22Rv1 (cell line): ENCODE measurements at regions not wholly inside any gene's neighbourhood (a gene's known extent, or its start where the extent isn't known, plus 50 kb on each side); places are given as distances from the start of the nearest gene placed in this dataset.

ENCODE experiments used
- H3K27ac ChIP-seq: fragments of 450-650 bp; 2 replicates; pipeline ENCODE4 v1.5.1; 2017
- ZFX ChIP-seq: fragments of 450-650 bp; IDR thresholded peaks from 2 replicates; pipeline ENCODE4 v1.6.1; 2017; ENCODE audit warnings: antibody characterized with exemption, borderline replicate concordance
- TF ChIP-seq, protein P1 (sequence below): fragments of 450-650 bp; IDR thresholded peaks from 2 replicates; pipeline ENCODE4 v1.5.1; 2017; ENCODE audit warnings: mild to moderate bottlenecking

DNA sequence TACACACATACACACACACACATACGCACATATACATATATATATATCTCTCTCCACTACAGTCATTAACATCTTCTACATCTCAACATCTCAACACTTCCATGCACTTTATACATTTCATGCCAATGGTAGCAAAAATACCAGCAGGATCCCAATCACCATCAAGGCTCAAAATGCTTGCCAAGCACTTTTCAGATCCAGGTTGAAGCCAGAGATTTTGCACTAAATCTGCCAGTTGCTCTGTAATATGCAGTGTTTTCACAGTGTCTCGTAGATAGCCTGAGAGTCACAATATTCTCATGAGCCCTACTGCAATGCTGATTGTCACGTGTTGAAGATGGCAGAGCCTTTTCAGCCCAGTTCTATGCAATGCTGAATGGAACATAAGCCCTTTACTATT lies 1140.9 kb upstream of the C9orf72 start:
- no peak overlapping the region for H3K27ac ChIP-seq
- TF ChIP-seq ZFX, result no peak
- TF ChIP-seq, protein P1, sequence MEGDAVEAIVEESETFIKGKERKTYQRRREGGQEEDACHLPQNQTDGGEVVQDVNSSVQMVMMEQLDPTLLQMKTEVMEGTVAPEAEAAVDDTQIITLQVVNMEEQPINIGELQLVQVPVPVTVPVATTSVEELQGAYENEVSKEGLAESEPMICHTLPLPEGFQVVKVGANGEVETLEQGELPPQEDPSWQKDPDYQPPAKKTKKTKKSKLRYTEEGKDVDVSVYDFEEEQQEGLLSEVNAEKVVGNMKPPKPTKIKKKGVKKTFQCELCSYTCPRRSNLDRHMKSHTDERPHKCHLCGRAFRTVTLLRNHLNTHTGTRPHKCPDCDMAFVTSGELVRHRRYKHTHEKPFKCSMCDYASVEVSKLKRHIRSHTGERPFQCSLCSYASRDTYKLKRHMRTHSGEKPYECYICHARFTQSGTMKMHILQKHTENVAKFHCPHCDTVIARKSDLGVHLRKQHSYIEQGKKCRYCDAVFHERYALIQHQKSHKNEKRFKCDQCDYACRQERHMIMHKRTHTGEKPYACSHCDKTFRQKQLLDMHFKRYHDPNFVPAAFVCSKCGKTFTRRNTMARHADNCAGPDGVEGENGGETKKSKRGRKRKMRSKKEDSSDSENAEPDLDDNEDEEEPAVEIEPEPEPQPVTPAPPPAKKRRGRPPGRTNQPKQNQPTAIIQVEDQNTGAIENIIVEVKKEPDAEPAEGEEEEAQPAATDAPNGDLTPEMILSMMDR, result no peak

DNA sequence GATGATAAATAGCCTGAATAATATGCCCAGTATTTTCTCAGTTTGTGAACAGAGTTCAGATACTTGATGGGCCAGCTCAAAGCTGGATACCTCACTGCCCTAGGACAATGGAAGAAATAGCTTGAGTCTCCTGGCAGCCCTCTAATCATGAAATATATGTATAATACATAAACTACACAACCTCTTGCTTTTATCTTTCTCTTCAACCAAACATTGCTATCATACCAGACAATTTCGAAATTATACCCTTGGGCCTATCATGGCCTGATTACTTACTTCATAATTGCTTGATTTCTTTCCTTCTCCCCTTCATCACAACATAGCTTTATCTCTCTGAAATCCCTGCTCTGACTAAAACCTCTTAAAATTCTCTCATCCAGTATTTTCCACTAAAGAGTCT lies 1144.9 kb upstream of the C9orf72 start:
- no peak for TF ChIP-seq ZFX
- TF ChIP-seq, protein P1, result no peak
- H3K27ac ChIP-seq, result no peak overlapping the region

DNA sequence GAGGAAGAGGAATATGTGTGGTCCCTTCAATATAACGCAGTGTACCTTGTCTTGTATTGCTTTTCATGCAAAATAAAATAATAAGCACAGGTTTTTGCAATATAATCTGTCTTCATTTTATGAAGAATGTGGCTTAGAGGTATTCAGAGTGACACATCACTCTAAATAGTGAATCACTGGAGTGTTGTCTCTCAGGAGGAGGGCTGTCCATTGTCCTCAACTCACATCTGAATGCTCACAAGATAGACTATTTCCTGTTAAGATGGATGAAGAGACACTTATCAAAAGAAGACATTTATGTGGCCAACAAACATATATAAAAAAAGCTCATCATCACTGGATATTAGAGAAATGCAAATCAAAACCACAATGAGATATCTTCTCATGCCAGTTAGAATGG lies 1147.5 kb upstream of the C9orf72 start:
- H3K27ac ChIP-seq, result no peak overlapping the region
- TF ChIP-seq ZFX, result no peak
- TF ChIP-seq, protein P1, result no peak

DNA sequence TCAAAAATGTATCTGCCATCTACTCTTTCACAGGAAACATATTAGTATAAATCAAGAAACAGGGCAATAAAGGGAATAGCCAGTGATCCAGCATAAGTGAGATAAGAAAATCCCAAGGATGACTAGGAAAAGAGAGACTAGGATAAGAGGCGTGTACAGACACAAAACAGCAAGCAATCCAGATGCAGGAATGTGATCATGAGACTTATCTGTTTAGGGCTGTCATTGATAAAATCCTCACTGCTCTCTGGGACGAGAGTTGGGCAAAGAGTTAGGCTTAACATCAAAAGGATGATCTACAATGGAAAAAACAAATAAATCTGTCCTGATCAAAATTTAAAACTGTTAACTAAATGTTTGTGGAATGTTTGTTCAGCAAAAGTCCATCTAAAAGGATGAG lies 1156.8 kb upstream of the C9orf72 start:
- H3K27ac ChIP-seq, result no peak overlapping the region
- TF ChIP-seq, protein P1, result no peak
- TF ChIP-seq ZFX, result no peak

DNA sequence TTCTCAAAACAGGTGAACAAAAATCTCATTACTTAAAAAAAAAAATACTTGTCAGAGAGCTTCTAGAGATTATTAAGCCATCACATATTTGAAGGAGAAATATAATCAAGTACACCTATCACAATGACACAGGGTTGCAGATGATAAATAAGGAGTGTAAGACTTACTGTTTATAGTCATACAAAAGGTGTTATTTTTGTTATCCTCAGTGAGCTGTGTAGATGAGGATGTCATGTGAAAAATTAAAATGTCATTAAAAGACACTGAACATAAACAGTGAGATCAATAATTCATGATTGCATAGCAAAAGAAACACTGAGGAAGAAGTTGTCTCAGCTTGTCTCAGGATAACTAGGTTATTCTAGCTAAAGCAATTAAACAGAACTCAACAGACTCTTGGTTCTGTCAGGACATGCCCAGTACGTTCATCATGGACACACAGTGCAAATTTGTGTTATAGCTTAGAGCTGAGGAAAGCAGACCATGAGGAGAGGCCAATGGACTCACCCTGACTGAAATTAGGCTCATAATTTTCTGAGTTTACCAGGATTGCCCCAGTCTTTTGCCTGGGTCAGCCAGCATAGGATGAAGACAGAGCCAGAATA lies 1162.6 kb upstream of the C9orf72 start:
- no peak overlapping the region for H3K27ac ChIP-seq
- TF ChIP-seq, protein P1, result no peak
- TF ChIP-seq ZFX, result no peak

DNA sequence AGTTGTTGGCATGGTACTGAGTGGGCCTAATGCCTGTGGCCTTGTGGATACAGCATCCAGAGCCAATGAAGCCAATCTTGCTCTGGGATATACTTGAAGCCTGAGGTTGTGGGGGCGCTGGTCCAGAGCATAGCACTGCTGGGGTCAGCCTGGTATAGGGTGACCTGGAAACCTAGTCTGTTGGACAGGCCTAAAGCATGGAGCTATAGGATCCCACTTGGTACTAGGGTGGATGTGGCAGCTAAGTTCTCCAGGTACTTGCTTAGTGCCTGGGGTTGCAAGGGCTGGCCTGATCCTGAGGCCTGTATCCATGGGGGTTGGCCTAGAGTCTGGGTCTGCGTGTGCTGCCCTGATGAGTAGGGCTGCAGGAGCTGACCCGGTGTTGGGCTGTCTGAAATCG lies 1168.2 kb upstream of the C9orf72 start:
- no peak overlapping the region for H3K27ac ChIP-seq
- TF ChIP-seq ZFX, result no peak
- TF ChIP-seq, protein P1, result no peak

DNA sequence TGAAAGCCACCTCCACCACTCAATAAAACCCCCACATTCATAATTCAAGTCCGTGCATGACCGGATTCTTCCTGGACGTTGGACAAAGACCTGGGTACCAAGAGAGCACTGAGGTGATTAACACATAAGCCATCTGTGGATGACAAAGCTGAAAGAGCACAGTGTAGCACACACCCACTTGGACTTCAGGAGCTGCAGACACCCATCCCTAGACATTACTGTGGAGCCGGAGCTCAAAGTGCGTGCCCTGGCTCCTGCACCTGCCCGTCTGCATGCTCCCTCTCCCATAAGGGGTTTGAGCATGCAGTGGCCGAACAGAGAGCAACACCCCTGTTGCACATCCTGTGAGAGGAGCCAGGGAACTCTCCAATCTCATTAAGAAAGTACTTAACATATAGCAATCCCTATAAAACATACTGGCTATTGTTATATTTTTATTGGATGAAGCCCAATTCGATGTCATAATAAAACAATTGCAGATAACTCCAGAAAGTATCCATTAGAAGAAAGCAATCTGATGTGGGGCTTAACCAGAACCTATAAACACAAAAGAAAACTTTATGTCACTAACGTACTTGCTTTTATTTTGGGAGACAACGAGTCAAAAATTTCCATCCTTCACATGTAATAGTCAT lies 1174.2 kb upstream of the C9orf72 start:
- TF ChIP-seq ZFX, result no peak
- TF ChIP-seq, protein P1, result no peak

More for the DNA sequence above, 1174.2 kb upstream of the C9orf72 start:
- no peak overlapping the region for H3K27ac ChIP-seq
